ENCODE measurements at regions not wholly inside any gene's neighbourhood (a gene's known extent, or its start where the extent isn't known, plus 50 kb on each side); places are given as distances from the start of the nearest gene placed in this dataset.

DNA sequence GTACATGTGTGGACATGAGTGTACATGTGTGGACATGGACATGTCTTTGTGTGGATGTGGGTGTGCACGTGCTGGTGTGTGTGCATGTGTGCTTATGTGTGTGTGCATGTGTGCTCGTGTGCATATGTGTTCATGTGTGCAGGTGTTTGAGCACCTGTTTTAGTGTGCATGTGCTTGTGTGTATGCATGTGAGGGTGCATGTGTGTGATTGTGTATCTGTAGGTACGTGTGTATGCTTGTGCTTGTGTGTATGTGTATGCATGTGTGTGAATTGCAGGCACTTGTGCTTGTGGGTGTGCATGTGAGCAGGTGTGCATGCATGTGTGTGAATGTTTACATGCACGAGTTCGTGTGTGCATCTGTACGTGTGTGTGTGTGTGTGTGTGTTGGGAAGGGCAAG is 300.6 kb upstream of the EEF2KMT start (continued):
- TF ChIP-seq ZNF678 (CRISPR knock-in tag; IDR thresholded peaks at IDR 0.05) (no peak), HHEX (CRISPR knock-in tag; IDR thresholded peaks at IDR 0.05) (no peak), SP1 (IDR thresholded peaks at IDR 0.05) (0 out of 2 replicates have a peak, but pooled peaks have one; percentile 38), SP1 (CRISPR knock-in tag; IDR thresholded peaks at IDR 0.05) (no peak), RARG (CRISPR knock-in tag; IDR thresholded peaks at IDR 0.05; ENCODE audit: low read depth) (no peak), MAFF (IDR thresholded peaks at IDR 0.05; ENCODE audit: low read depth, low read length) (no peak), TSC22D2 (CRISPR knock-in tag; IDR thresholded peaks at IDR 0.05; ENCODE audit: borderline replicate concordance) (no peak), ZNF563 (CRISPR knock-in tag; IDR thresholded peaks at IDR 0.05) (no peak), ZNF550 (CRISPR knock-in tag; IDR thresholded peaks at IDR 0.05; ENCODE audit: borderline replicate concordance) (no peak), CEBPG (CRISPR knock-in tag; IDR thresholded peaks at IDR 0.05) (no peak), ZNF703 (CRISPR knock-in tag; IDR thresholded peaks at IDR 0.05; ENCODE audit: borderline replicate concordance) (no peak), ZNF12 (CRISPR knock-in tag; IDR thresholded peaks at IDR 0.05) (no peak), HOXA9 (CRISPR knock-in tag; IDR thresholded peaks at IDR 0.05; ENCODE audit: borderline replicate concordance) (no peak), MIER3 (CRISPR knock-in tag; IDR thresholded peaks at IDR 0.05; ENCODE audit: borderline replicate concordance) (no peak), ZNF720 (CRISPR knock-in tag; IDR thresholded peaks at IDR 0.05) (no peak), ZNF777 (CRISPR knock-in tag; IDR thresholded peaks at IDR 0.05) (no peak), TEAD3 (CRISPR knock-in tag; optimal IDR thresholded peaks at IDR 0.05; ENCODE audit: borderline replicate concordance) (no peak), NFKBIZ (CRISPR knock-in tag; IDR thresholded peaks at IDR 0.05) (no peak), SMC3 (IDR thresholded peaks at IDR 0.05; ENCODE audit: low read length) (no peak), PRDM10 (CRISPR knock-in tag; IDR thresholded peaks at IDR 0.05; ENCODE audit: low read depth) (no peak), SKIL (CRISPR knock-in tag; IDR thresholded peaks at IDR 0.05; ENCODE audit: borderline replicate concordance) (0 out of 2 replicates have a peak, but pooled peaks have one; percentile 16), FLYWCH1 (CRISPR knock-in tag; IDR thresholded peaks at IDR 0.05) (no peak), SAFB2 (CRISPR knock-in tag; IDR thresholded peaks at IDR 0.05; ENCODE audit: borderline replicate concordance, low read depth) (no peak), ZNF598 (CRISPR knock-in tag; IDR thresholded peaks at IDR 0.05; ENCODE audit: borderline replicate concordance) (no peak), XBP1 (CRISPR knock-in tag; IDR thresholded peaks at IDR 0.05) (no peak), ZNF143 (CRISPR knock-in tag; IDR thresholded peaks at IDR 0.05) (no peak)
- TF ChIP-seq, protein P1, sequence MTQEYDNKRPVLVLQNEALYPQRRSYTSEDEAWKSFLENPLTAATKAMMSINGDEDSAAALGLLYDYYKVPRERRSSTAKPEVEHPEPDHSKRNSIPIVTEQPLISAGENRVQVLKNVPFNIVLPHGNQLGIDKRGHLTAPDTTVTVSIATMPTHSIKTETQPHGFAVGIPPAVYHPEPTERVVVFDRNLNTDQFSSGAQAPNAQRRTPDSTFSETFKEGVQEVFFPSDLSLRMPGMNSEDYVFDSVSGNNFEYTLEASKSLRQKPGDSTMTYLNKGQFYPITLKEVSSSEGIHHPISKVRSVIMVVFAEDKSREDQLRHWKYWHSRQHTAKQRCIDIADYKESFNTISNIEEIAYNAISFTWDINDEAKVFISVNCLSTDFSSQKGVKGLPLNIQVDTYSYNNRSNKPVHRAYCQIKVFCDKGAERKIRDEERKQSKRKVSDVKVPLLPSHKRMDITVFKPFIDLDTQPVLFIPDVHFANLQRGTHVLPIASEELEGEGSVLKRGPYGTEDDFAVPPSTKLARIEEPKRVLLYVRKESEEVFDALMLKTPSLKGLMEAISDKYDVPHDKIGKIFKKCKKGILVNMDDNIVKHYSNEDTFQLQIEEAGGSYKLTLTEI (CRISPR knock-in tag; conservative IDR thresholded peaks at IDR 0.05): no peak

Measured in HepG2 (cell line).